Esophagus muscularis mucosa (tissue), 4 donors: ENCODE measurements at regions not wholly inside any gene's neighbourhood (a gene's known extent, or its start where the extent isn't known, plus 50 kb on each side); places are given as distances from the start of the nearest gene placed in this dataset.
"Not testable (repeated sequence)": the region's sequence is repeated elsewhere in the genome, so short reads cannot be mapped to it uniquely, and the experiment has no call there.

Experiments
- DNase-seq: peaks from one replicate; pipeline ENCODE4 v3.0.0-alpha.2; 2017; ENCODE audit errors: extremely low spot score
- H3K27ac ChIP-seq, 4 donors: fragments of 200-600 bp; sonication (generic); replicated peaks in 1 of 4; 1 replicate in 3 of 4; 2 replicates in 1 of 4; pipeline ENCODE4 v1.5.1; 2016 to 2019; ENCODE audit warnings: mild to moderate bottlenecking in 1 of 4
- H3K27me3 ChIP-seq, 4 donors: fragments of 200-600 bp; sonication (generic); one replicate each; pipeline versions ENCODE4 v1.5.1 to v1.6.0; 2016 to 2019
- H3K36me3 ChIP-seq, 4 donors: fragments of 200-600 bp; sonication (generic); one replicate each; pipeline ENCODE4 v1.5.1; 2016 to 2019
- H3K4me1 ChIP-seq, 4 donors: fragments of 200-600 bp; sonication (generic); one replicate each; pipeline ENCODE4 v1.5.1; 2016 to 2019
- H3K4me3 ChIP-seq, 4 donors: fragments of 200-600 bp; sonication (generic); 1 replicate in 2 of 4; 2 replicates in 2 of 4; pipeline ENCODE4 v1.5.1; 2016 to 2019; ENCODE audit warnings: mild to moderate bottlenecking in 4 of 4, moderate library complexity in 1 of 4
- H3K9me3 ChIP-seq, 4 donors: fragments of 200-600 bp; sonication (generic); 1 replicate in 3 of 4; 2 replicates in 1 of 4; pipeline ENCODE4 v1.5.1; 2016 to 2019
- EP300 ChIP-seq: sonication (generic); formaldehyde crosslinking; IDR thresholded peaks from one replicate; pipeline ENCODE4 v1.6.1; 2017; ENCODE audit warnings: antibody characterized with exemption
- POLR2A ChIP-seq: fragments of 450-650 bp; IDR thresholded peaks from one replicate; pipeline ENCODE4 v1.6.1; 2017; ENCODE audit warnings: antibody characterized with exemption, moderate library complexity, mild to moderate bottlenecking, low read depth
- POLR2AphosphoS5 ChIP-seq, 2 donors: sonication (generic); formaldehyde crosslinking; IDR thresholded peaks; one replicate each; pipeline ENCODE4 v1.6.1; 2017; ENCODE audit warnings: antibody characterized with exemption in 2 of 2
- WGBS: methylation state at CpG from one replicate; pipeline ENCODE4 v1.1.5; 2018; 5-methylcytosine and 5-hydroxymethylcytosine counted together
- intact Hi-C: fragments of 100-400 bp; cut with DNase I; formaldehyde crosslinking; loops from one replicate; pipeline ENCODE4 v1.15.1; 2023
- TF ChIP-seq, protein P1 (sequence below), 3 experiments: fragments of 200-600 bp in 2 of 3; fragments of 450-650 bp in 1 of 3; sonication (generic) in 2 of 3; IDR thresholded peaks; one replicate each; pipeline ENCODE4 v1.5.1; 2017 to 2019; ENCODE audit warnings: antibody characterized with exemption in 3 of 3, mild to moderate bottlenecking in 2 of 3, moderate library complexity in 1 of 3

DNA sequence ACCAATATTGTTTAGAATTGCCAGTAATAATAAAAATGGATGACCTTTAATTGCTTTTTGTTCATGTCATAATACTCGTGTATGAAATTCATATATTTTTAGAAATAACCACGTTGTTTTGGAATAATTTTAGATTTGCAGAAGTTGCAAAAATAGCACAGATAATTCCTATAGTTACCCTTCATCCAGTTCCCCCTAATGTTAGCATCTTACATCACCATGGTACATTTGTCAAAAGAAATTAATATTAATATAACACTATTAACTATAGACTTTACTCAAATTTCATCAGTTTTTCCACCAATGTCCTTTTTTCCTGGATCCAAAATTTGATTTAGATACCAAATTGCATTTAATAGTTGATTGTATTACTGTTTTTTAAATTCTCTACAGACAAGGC is 191.9 kb downstream of the NPIPA7 start:
- DNase-seq, H3K27me3 ChIP-seq, intact Hi-C loops, H3K9me3 ChIP-seq, H3K4me3 ChIP-seq, H3K4me1 ChIP-seq, H3K36me3 ChIP-seq, H3K27ac ChIP-seq: not testable (repeated sequence)
- 45% methylated on average over 2 of the region's 2 CpGs for WGBS

DNA sequence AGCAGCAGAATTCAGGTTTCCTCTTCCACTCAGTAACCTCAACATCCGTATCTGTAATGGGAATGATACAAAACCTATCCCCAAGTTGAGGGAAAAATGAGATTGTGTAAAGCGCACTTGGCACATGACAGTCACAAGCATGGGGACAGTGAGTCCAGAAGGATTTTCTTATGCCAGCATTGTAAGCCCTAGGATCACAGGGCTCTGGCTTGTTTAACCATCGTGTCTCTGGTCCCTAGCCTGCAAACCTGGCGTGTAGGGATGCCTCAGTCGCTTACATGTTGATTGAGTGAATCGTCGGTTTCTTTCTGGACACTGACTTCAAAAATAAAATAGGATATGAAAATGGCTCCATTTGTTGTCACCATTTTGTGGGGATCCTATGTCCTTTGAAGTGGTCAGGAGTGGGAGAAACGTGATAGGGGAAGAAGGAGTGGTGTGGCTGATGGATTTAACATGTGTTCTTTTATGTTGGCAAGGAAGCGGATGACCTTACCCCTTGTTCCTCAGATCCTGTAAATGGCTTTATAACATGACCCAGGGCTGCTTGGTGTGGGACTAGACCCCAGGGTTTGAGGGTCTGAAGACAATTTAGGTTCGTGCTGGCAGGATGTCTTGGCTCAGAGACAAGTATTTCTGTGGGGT is 193.3 kb downstream of the NPIPA7 start:
- intact Hi-C loops, DNase-seq: not testable (repeated sequence)

DNA sequence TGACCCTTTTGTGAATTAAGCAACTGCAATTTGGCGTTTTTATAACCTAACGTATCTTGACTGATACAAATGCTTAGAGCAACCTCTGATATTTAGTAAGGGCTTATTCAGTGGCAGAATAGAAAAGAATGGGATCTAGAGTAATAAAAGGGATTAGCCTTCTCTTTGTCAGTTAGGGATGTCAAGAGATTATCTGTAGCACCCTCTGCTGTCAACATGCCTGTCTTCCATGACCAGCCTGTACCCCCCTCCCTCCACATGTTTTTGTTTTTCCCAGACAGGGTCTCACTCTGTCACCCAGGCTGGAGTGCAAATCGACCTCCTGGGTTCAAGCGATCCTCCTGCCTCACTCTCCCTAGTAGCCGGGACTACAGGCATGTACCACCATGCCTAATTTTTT is 198.1 kb downstream of the NPIPA7 start:
- DNase-seq, intact Hi-C loops, H3K27me3 ChIP-seq, H3K27ac ChIP-seq, H3K4me3 ChIP-seq, H3K9me3 ChIP-seq, H3K36me3 ChIP-seq, H3K4me1 ChIP-seq: not testable (repeated sequence)
- WGBS = 68% methylated on average over 5 of the region's 5 CpGs

More for the DNA sequence above, 193.3 kb downstream of the NPIPA7 start:
- H3K36me3 ChIP-seq, H3K27me3 ChIP-seq, H3K4me1 ChIP-seq, H3K9me3 ChIP-seq, H3K4me3 ChIP-seq, H3K27ac ChIP-seq: not testable (repeated sequence)
- WGBS = 20% methylated on average over 1 of the region's 10 CpGs

DNA sequence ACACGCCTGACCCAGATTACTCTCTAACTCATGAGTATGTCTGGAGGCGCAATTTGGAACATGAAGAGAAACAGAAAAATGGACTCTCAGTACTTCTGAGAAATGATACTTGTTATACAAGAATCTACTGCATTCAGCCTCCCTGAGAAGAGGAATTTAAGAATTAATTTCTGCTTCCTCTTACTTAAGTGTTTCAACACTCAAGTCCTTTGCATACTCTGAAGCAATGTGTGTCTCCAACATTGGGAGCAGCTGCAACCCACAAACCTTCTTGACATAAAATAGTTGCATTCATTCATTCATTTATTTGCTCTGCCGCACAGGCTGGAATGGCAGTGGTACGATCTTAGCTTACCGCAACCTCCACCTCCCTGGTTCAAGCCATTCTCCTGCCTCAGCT is 199.8 kb downstream of the NPIPA7 start:
- no peaks in the 10 kb centered on the region for H3K9me3 ChIP-seq
- no peaks in the 10 kb centered on the region for H3K4me1 ChIP-seq
- no peaks in the 10 kb centered on the region for H3K36me3 ChIP-seq
- 86% methylated on average over 5 of the region's 5 CpGs for WGBS
- no peak for DNase-seq
- intact Hi-C loops = no loop called here
- no peak overlapping the region for H3K27ac ChIP-seq
- TF ChIP-seq POLR2AphosphoS5 (IDR thresholded peaks at IDR 0.05) (no peak), POLR2A (no peak), EP300 (no peak)
- TF ChIP-seq, protein P1, sequence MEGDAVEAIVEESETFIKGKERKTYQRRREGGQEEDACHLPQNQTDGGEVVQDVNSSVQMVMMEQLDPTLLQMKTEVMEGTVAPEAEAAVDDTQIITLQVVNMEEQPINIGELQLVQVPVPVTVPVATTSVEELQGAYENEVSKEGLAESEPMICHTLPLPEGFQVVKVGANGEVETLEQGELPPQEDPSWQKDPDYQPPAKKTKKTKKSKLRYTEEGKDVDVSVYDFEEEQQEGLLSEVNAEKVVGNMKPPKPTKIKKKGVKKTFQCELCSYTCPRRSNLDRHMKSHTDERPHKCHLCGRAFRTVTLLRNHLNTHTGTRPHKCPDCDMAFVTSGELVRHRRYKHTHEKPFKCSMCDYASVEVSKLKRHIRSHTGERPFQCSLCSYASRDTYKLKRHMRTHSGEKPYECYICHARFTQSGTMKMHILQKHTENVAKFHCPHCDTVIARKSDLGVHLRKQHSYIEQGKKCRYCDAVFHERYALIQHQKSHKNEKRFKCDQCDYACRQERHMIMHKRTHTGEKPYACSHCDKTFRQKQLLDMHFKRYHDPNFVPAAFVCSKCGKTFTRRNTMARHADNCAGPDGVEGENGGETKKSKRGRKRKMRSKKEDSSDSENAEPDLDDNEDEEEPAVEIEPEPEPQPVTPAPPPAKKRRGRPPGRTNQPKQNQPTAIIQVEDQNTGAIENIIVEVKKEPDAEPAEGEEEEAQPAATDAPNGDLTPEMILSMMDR (IDR thresholded peaks at IDR 0.05) = no peak
- peaks cover 0 to 9% (median 0%) of the 10 kb centered on the region in 4 donors for H3K27me3 ChIP-seq
- no peak overlapping the region for H3K4me3 ChIP-seq

DNA sequence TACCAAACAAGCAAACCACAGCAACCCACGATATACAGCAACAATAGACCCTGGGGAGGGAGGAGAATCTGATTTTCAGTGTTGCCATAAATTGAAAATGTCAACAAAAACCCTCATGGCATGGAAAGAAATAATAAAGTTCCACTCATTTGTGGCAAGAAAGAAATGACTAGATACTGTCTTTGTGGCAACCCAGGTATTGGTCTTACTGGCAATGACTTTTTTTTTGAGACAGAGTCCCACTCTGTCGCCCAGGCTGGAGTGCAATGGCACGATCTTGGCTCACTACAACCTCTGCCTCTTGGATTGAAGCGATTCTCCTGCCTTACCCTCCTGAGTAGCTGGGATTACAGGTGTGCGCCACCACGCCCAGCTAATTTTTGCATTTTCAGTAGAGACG is 204.0 kb downstream of the NPIPA7 start:
- H3K27me3 ChIP-seq, H3K4me1 ChIP-seq, DNase-seq, intact Hi-C loops, H3K27ac ChIP-seq, H3K9me3 ChIP-seq, H3K36me3 ChIP-seq, H3K4me3 ChIP-seq: not testable (repeated sequence)
- 87% methylated on average over 7 of the region's 7 CpGs for WGBS

DNA sequence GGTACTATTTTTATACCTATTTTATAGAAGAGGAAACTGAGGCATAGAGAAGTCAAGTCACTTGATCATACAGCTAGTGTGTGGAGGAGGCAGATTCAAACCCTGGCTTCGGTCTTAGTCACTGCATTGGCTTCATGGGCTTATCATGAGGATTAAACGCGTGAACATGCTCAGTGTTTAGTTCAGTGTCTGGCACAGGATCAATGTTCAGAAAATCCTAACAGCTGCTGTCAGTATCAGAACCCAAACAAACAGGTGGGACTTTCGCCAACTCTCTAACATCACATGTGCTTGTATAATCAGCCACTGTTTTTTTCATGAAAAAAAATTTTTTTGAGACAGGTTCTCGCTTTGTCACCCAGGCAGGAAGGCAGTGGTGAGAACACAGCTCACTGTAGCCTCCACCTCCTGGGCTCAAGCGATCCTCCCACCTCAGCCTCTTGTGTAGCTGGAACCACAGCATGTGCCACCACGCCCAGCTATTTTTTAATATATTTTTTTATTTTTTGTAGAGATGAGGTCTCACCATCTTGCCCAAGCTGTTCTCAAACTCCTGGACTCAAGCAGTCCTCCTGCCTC is 207.2 kb downstream of the NPIPA7 start:
- intact Hi-C loops, H3K4me1 ChIP-seq, H3K36me3 ChIP-seq, H3K4me3 ChIP-seq, H3K9me3 ChIP-seq, H3K27ac ChIP-seq, H3K27me3 ChIP-seq, DNase-seq: not testable (repeated sequence)
- 76% methylated on average over 6 of the region's 7 CpGs for WGBS

DNA sequence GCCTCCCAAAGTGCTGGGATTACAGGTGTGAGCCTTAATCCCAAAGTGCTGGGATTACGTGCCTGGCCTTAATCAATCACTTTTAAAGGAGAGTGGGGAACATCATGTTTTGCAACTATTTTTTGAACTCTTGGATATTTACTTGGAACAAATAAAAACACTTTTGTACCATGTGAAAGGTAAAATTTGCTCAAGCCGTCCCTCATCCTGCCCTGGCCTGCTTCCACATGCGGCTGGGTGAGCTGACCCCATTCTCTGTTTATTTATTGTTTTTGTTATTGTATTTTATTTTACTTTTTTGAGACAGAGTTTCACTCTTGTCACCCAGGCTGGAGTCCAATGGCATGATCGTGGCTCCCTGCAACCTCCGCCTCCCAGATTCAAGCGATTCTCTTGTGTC is 208.0 kb downstream of the NPIPA7 start:
- H3K4me3 ChIP-seq, intact Hi-C loops, H3K4me1 ChIP-seq, H3K9me3 ChIP-seq, H3K27ac ChIP-seq, H3K36me3 ChIP-seq, H3K27me3 ChIP-seq, DNase-seq: not testable (repeated sequence)
- 90% methylated on average over 4 of the region's 6 CpGs for WGBS

DNA sequence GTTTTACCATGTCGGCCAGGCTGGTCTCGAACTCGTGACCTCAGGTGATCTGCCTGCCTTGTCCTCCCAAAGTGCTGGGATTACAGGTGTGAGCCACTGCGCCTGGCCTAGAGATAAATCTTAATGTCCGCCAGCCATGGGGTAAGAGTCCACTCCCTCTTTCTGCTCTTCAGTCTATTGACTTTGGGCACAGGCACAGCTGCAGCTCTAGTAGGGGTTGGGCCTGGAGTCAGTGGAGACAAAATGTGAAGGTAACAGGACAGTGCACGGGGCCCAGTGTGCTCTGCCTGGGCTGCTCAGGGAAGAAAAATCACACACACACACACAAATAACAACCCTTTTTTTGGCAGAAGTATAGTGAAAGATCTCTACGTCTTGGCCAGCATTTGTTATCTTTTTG is 209.5 kb downstream of the NPIPA7 start:
- H3K4me1 ChIP-seq, DNase-seq, H3K27ac ChIP-seq, H3K27me3 ChIP-seq, intact Hi-C loops, H3K4me3 ChIP-seq, H3K9me3 ChIP-seq, H3K36me3 ChIP-seq: not testable (repeated sequence)
- 92% methylated on average over 7 of the region's 7 CpGs for WGBS

DNA sequence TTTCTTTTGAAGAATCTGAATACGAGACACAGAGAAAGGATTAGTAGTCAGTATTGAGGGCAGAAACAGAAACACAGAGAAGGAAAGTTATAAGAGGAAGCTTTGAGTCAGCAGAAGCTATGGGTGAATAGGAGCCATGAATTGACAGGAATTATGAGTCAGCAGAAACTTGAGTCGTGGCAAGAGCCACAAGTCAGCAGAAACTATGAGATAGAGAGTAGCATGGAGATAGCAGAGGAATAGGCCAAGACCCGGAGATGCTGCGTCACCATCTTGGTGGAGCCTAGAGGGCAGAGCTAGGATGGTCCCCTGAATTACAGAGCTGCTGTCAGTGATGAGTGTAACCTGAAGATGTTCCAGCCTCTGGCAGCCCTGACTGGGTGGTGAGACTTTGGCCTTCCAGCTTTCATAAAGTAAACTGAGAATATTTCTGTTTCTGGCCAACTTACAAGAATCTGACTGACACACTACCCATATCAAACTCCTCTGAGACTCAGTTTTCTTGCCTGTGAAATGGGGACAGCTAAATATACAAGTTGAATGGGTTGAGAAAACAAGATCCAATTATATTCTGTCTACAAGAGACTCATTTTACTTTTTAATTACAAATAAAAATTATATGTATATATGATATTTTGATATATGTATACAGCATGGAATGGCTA is 211.8 kb downstream of the NPIPA7 start:
- H3K27ac ChIP-seq, DNase-seq, H3K36me3 ChIP-seq, H3K9me3 ChIP-seq, H3K4me1 ChIP-seq, H3K27me3 ChIP-seq, intact Hi-C loops, H3K4me3 ChIP-seq: not testable (repeated sequence)
- WGBS = no CpG with 5 or more reads among the region's 4 CpGs
